ENCODE measurements at regions not wholly inside any gene's neighbourhood (a gene's known extent, or its start where the extent isn't known, plus 50 kb on each side); places are given as distances from the start of the nearest gene placed in this dataset.

- no peak for TF ChIP-seq CTCF (IDR thresholded peaks at IDR 0.05; ENCODE audit: low read depth, low read length, missing control alignments)
- in situ Hi-C loops (cut with HindIII; ENCODE audit: low sequenced_read_pairs), result no loop called here
- no peak overlapping the region for H3K4me3 ChIP-seq (ENCODE audit: low read depth, low read length)
- peak; percentile 12 for DNase-seq (ENCODE audit: low read depth)
These were observed 60.7 kb upstream of the CDC42BPA start for GRCh38 chr1:227378871-227379554.

- in situ Hi-C loops (cut with HindIII; ENCODE audit: low sequenced_read_pairs), result no loop called here
- no peak overlapping the region for H3K4me3 ChIP-seq (ENCODE audit: low read depth, low read length)
- TF ChIP-seq CTCF (IDR thresholded peaks at IDR 0.05; ENCODE audit: low read depth, low read length, missing control alignments), result no peak
- DNase-seq (ENCODE audit: low read depth), result no peak
These were observed 59.9 kb upstream of the CDC42BPA start for GRCh38 chr1:227378181-227378580.

- no peak overlapping the region for H3K4me3 ChIP-seq (ENCODE audit: low read depth, low read length)
- in situ Hi-C loops (cut with HindIII; ENCODE audit: low sequenced_read_pairs), result no loop called here
- no peak for DNase-seq (ENCODE audit: low read depth)
- no peak for TF ChIP-seq CTCF (IDR thresholded peaks at IDR 0.05; ENCODE audit: low read depth, low read length, missing control alignments)
These were observed 56.6 kb upstream of the CDC42BPA start for GRCh38 chr1:227374846-227375245.

GRCh38 chr1:227372726-227373130 lies 54.4 kb upstream of the CDC42BPA start:
- no peak for TF ChIP-seq CTCF (IDR thresholded peaks at IDR 0.05; ENCODE audit: low read depth, low read length, missing control alignments)
- no peak overlapping the region for H3K4me3 ChIP-seq (ENCODE audit: low read depth, low read length)
- peak; percentile 36 for DNase-seq (ENCODE audit: low read depth)
- in situ Hi-C loops (cut with HindIII; ENCODE audit: low sequenced_read_pairs), result no loop called here

GRCh38 chr1:227370533-227371254 lies 52.4 kb upstream of the CDC42BPA start:
- no peak for DNase-seq (ENCODE audit: low read depth)
- H3K4me3 ChIP-seq (ENCODE audit: low read depth, low read length), result no peak overlapping the region
- in situ Hi-C loops (cut with HindIII; ENCODE audit: low sequenced_read_pairs), result no loop called here
- no peak for TF ChIP-seq CTCF (IDR thresholded peaks at IDR 0.05; ENCODE audit: low read depth, low read length, missing control alignments)

GRCh38 chr1:227369102-227369760 lies 50.9 kb upstream of the CDC42BPA start:
- TF ChIP-seq CTCF (IDR thresholded peaks at IDR 0.05; ENCODE audit: low read depth, low read length, missing control alignments), result no peak
- in situ Hi-C loops (cut with HindIII; ENCODE audit: low sequenced_read_pairs), result no loop called here

More at GRCh38 chr1:227369102-227369760, 50.9 kb upstream of the CDC42BPA start:
- no peak overlapping the region for H3K4me3 ChIP-seq (ENCODE audit: low read depth, low read length)
- DNase-seq (ENCODE audit: low read depth), result no peak

All from astrocyte of the cerebellum (primary cell).